ENCODE measurements at regions not wholly inside any gene's neighbourhood (a gene's known extent, or its start where the extent isn't known, plus 50 kb on each side); places are given as distances from the start of the nearest gene placed in this dataset.

GRCh38 chr2:111642586-111643327 is 241.2 kb downstream of the ANAPC1 start:
- no peaks in the 10 kb centered on the region for H3K4me1 ChIP-seq (ENCODE audit: insufficient read depth, insufficient read length)
- no peak overlapping the region for H3K4me3 ChIP-seq (ENCODE audit: insufficient read length, low read depth)
- peaks cover 3% of the 10 kb centered on the region for H3K27me3 ChIP-seq (ENCODE audit: insufficient read depth, insufficient read length)
- H3K36me3 ChIP-seq (ENCODE audit: insufficient read depth, insufficient read length, low read length) = no peaks in the 10 kb centered on the region
- no peak for TF ChIP-seq YY1 (IDR thresholded peaks at IDR 0.05; ENCODE audit: insufficient read depth, insufficient read length)
- no peak for TF ChIP-seq ZNF274 (IDR thresholded peaks at IDR 0.05; ENCODE audit: low read depth, low read length)
- TF ChIP-seq SUZ12 (IDR thresholded peaks at IDR 0.05; ENCODE audit: extremely low read depth, insufficient read depth, insufficient read length) = no peak
- DNase-seq (ENCODE audit: low read depth, low spot score) = no peak
- no peaks in the 10 kb centered on the region; the same call in 1 of the 2 replicates for H3K9me3 ChIP-seq (ENCODE audit: insufficient read depth, low read length)
- no peak overlapping the region for H3K9ac ChIP-seq (ENCODE audit: insufficient read length, low read depth)

GRCh38 chr2:111643759-111644158 is 240.2 kb downstream of the ANAPC1 start:
- Histone ChIP-seq H3K4me3 (ENCODE audit: insufficient read length, low read depth) (no peak overlapping the region), H3K27me3 (ENCODE audit: insufficient read depth, insufficient read length) (peaks cover 3% of the 10 kb centered on the region), H3K4me1 (ENCODE audit: insufficient read depth, insufficient read length) (no peaks in the 10 kb centered on the region), H3K36me3 (ENCODE audit: insufficient read depth, insufficient read length, low read length) (no peaks in the 10 kb centered on the region), H3K9me3 (ENCODE audit: insufficient read depth, low read length) (no peaks in the 10 kb centered on the region; the same call in 1 of the 2 replicates), H3K9ac (ENCODE audit: insufficient read length, low read depth) (no peak overlapping the region)
- no peak for TF ChIP-seq YY1 (IDR thresholded peaks at IDR 0.05; ENCODE audit: insufficient read depth, insufficient read length)
- no peak for DNase-seq (ENCODE audit: low read depth, low spot score)

- Histone ChIP-seq H3K9ac (ENCODE audit: insufficient read length, low read depth) (no peak overlapping the region), H3K9me3 (ENCODE audit: insufficient read depth, low read length) (no peaks in the 10 kb centered on the region; the same call in 1 of the 2 replicates), H3K36me3 (ENCODE audit: insufficient read depth, insufficient read length, low read length) (no peaks in the 10 kb centered on the region), H3K4me3 (ENCODE audit: insufficient read length, low read depth) (no peak overlapping the region), H3K27me3 (ENCODE audit: insufficient read depth, insufficient read length) (peaks cover 3% of the 10 kb centered on the region), H3K4me1 (ENCODE audit: insufficient read depth, insufficient read length) (no peaks in the 10 kb centered on the region)
- TF ChIP-seq ZNF274 (IDR thresholded peaks at IDR 0.05; ENCODE audit: low read depth, low read length) (no peak), YY1 (IDR thresholded peaks at IDR 0.05; ENCODE audit: insufficient read depth, insufficient read length) (no peak), SUZ12 (IDR thresholded peaks at IDR 0.05; ENCODE audit: extremely low read depth, insufficient read depth, insufficient read length) (no peak)
- no peak for DNase-seq (ENCODE audit: low read depth, low spot score)
These were observed 236.6 kb downstream of the ANAPC1 start for GRCh38 chr2:111647359-111647758.

- DNase-seq (ENCODE audit: low read depth, low spot score) = no peak
- no peak overlapping the region for H3K9ac ChIP-seq (ENCODE audit: insufficient read length, low read depth)
- H3K36me3 ChIP-seq (ENCODE audit: insufficient read depth, insufficient read length, low read length) = no peaks in the 10 kb centered on the region
- no peaks in the 10 kb centered on the region; the same call in 1 of the 2 replicates for H3K9me3 ChIP-seq (ENCODE audit: insufficient read depth, low read length)
- H3K27me3 ChIP-seq (ENCODE audit: insufficient read depth, insufficient read length) = no peaks in the 10 kb centered on the region
- H3K4me1 ChIP-seq (ENCODE audit: insufficient read depth, insufficient read length) = no peaks in the 10 kb centered on the region
- H3K4me3 ChIP-seq (ENCODE audit: insufficient read length, low read depth) = no peak overlapping the region
- TF ChIP-seq YY1 (IDR thresholded peaks at IDR 0.05; ENCODE audit: insufficient read depth, insufficient read length) (no peak), ZNF274 (IDR thresholded peaks at IDR 0.05; ENCODE audit: low read depth, low read length) (no peak), SUZ12 (IDR thresholded peaks at IDR 0.05; ENCODE audit: extremely low read depth, insufficient read depth, insufficient read length) (no peak)
These were observed 232.0 kb downstream of the ANAPC1 start for GRCh38 chr2:111652038-111652437.

- no peak for TF ChIP-seq ZNF274 (IDR thresholded peaks at IDR 0.05; ENCODE audit: low read depth, low read length)
- TF ChIP-seq YY1 (IDR thresholded peaks at IDR 0.05; ENCODE audit: insufficient read depth, insufficient read length) = no peak
- no peak for TF ChIP-seq SUZ12 (IDR thresholded peaks at IDR 0.05; ENCODE audit: extremely low read depth, insufficient read depth, insufficient read length)
- no peak for DNase-seq (ENCODE audit: low read depth, low spot score)
These were observed 231.3 kb downstream of the ANAPC1 start for GRCh38 chr2:111652681-111653080.

GRCh38 chr2:111653103-111653624 is 230.8 kb downstream of the ANAPC1 start:
- no peak for DNase-seq (ENCODE audit: low read depth, low spot score)
- H3K9ac ChIP-seq (ENCODE audit: insufficient read length, low read depth) = no peak overlapping the region
- no peaks in the 10 kb centered on the region; the same call in 1 of the 2 replicates for H3K9me3 ChIP-seq (ENCODE audit: insufficient read depth, low read length)
- H3K36me3 ChIP-seq (ENCODE audit: insufficient read depth, insufficient read length, low read length) = no peaks in the 10 kb centered on the region
- H3K4me3 ChIP-seq (ENCODE audit: insufficient read length, low read depth) = no peak overlapping the region
- H3K27me3 ChIP-seq (ENCODE audit: insufficient read depth, insufficient read length) = no peaks in the 10 kb centered on the region
- H3K4me1 ChIP-seq (ENCODE audit: insufficient read depth, insufficient read length) = no peaks in the 10 kb centered on the region
- TF ChIP-seq SUZ12 (IDR thresholded peaks at IDR 0.05; ENCODE audit: extremely low read depth, insufficient read depth, insufficient read length) = no peak
- no peak for TF ChIP-seq ZNF274 (IDR thresholded peaks at IDR 0.05; ENCODE audit: low read depth, low read length)
- no peak for TF ChIP-seq YY1 (IDR thresholded peaks at IDR 0.05; ENCODE audit: insufficient read depth, insufficient read length)

More at GRCh38 chr2:111652681-111653080, 231.3 kb downstream of the ANAPC1 start:
- H3K27me3 ChIP-seq (ENCODE audit: insufficient read depth, insufficient read length) = no peaks in the 10 kb centered on the region
- H3K4me3 ChIP-seq (ENCODE audit: insufficient read length, low read depth) = no peak overlapping the region
- H3K4me1 ChIP-seq (ENCODE audit: insufficient read depth, insufficient read length) = no peaks in the 10 kb centered on the region
- no peaks in the 10 kb centered on the region for H3K36me3 ChIP-seq (ENCODE audit: insufficient read depth, insufficient read length, low read length)
- no peak overlapping the region for H3K9ac ChIP-seq (ENCODE audit: insufficient read length, low read depth)
- H3K9me3 ChIP-seq (ENCODE audit: insufficient read depth, low read length) = no peaks in the 10 kb centered on the region; the same call in 1 of the 2 replicates

- H3K9ac ChIP-seq (ENCODE audit: insufficient read length, low read depth) = no peak overlapping the region
- no peak for TF ChIP-seq SUZ12 (IDR thresholded peaks at IDR 0.05; ENCODE audit: extremely low read depth, insufficient read depth, insufficient read length)
- TF ChIP-seq ZNF274 (IDR thresholded peaks at IDR 0.05; ENCODE audit: low read depth, low read length) = no peak
- no peak for TF ChIP-seq YY1 (IDR thresholded peaks at IDR 0.05; ENCODE audit: insufficient read depth, insufficient read length)
- H3K4me1 ChIP-seq (ENCODE audit: insufficient read depth, insufficient read length) = peaks cover under 1% of the 10 kb centered on the region
- no peak overlapping the region for H3K4me3 ChIP-seq (ENCODE audit: insufficient read length, low read depth)
- no peak for DNase-seq (ENCODE audit: low read depth, low spot score)
- H3K36me3 ChIP-seq (ENCODE audit: insufficient read depth, insufficient read length, low read length) = no peaks in the 10 kb centered on the region
- no peaks in the 10 kb centered on the region for H3K9me3 ChIP-seq (ENCODE audit: insufficient read depth, low read length)
- no peaks in the 10 kb centered on the region for H3K27me3 ChIP-seq (ENCODE audit: insufficient read depth, insufficient read length)
These were observed 230.1 kb downstream of the ANAPC1 start for GRCh38 chr2:111653913-111654312.

All from NT2/D1 (cell line).